ENCODE measurements at regions not wholly inside any gene's neighbourhood (a gene's known extent, or its start where the extent isn't known, plus 50 kb on each side); places are given as distances from the start of the nearest gene placed in this dataset.

DNA sequence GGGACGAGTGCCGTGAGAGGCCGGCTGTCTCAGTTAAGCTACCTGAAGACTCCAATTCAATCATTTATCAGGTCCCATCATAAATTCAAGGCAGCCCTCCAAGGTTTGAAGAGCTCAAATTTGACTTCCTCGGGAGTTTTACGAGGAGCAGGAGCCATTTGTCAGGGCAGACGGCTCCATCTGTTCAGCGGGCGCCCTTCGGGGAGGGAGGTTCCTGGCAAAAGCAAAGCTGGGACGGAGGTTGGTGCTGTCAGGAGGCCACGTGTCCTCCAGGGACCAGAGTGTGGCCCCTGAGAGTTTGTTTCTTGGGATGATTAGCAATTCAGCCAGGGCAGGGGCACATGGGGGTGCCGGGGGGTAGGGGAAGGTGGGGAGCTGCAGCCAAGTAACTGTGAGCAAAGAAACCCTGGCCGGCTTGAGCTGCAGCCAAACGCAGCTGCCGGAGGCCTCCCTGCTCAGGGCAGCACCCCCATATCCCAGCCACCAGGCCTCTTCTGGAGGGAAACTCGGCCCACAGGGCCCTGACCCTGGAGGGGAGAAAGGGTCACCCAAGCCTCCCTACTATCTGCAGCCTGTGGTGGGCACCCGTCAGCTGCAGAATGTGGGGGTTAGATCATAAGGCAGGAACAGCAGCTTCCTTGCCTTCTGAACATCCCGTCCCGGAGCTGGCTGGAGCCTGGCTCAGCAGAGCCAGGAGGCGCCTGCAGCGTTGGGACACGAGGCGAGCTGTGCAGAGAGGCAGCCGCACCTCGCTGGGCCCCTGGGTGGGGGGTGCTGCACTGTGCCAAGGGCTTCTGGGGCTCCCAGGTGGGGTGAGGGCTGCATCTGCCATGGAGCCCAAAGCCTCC lies 63.6 kb upstream of the GATA5 start:
- H3K4me1 ChIP-seq (ENCODE audit: insufficient read depth, low read length), result peaks cover 30% of the 10 kb centered on the region
- ChIA-PET CTCF (ENCODE audit: low intra/inter-chr PET ratio, low total read pairs) (no interaction called here), POLR2A (no interaction called here)
- DNase-seq (ENCODE audit: low spot score) (no peak), ATAC-seq (no peak), FAIRE-seq (no peak)
- 41% methylated on average over 21 of the region's 25 CpGs for WGBS (ENCODE audit: low lambda C conversion rate)
- H3K9ac ChIP-seq (ENCODE audit: insufficient read depth, low read depth, low read length), result no peak overlapping the region
- no peaks in the 10 kb centered on the region for H3K36me3 ChIP-seq (replicated peaks in 1 of 2; ENCODE audit: control insufficient read depth in 1 of 2, insufficient read depth in 2 of 2, low read length in 2 of 2)
- no peak overlapping the region for H3K27ac ChIP-seq (ENCODE audit: extremely low read length, insufficient read depth, low read length)
- H3K27me3 ChIP-seq (ENCODE audit: control insufficient read depth in 1 of 2, insufficient read depth in 2 of 2, low read length in 2 of 2), result peaks cover 25 to 75% of the 10 kb centered on the region in 2 experiments
- intact Hi-C loops (cut with micrococcal nuclease; ENCODE audit: unreplicated experiment), result no loop called here
- no peak overlapping the region for H3K4me2 ChIP-seq (ENCODE audit: low read depth, low read length)
- in situ Hi-C loops (cut with HindIII; ENCODE audit: extremely low pct_ligation_motif_present, low pct_unique_long_range_greater_than_20kb), result no loop called here
- no peaks in the 10 kb centered on the region for H3K79me2 ChIP-seq (ENCODE audit: insufficient read depth, low read length)
- H2AFZ ChIP-seq (ENCODE audit: low read length), result no peak overlapping the region
- H4K20me1 ChIP-seq (ENCODE audit: insufficient read depth, low read length), result no peaks in the 10 kb centered on the region
- no peak overlapping the region for H3K4me3 ChIP-seq (replicated peaks in 1 of 3; ENCODE audit: insufficient read depth in 1 of 3, low read depth in 2 of 3, low read length in 3 of 3)
- BruUV-seq (replicated peaks), result no TSS peak
- H3K9me3 ChIP-seq (ENCODE audit: low read length), result peaks cover 2% of the 10 kb centered on the region
- TF ChIP-seq ZNF773 (CRISPR knock-in tag; IDR thresholded peaks at IDR 0.05; ENCODE audit: borderline replicate concordance), result no peak
- TF ChIP-seq ASH2L (IDR thresholded peaks at IDR 0.05; ENCODE audit: insufficient read length, low read depth, low read length), result no peak
- no peak for TF ChIP-seq SRSF1 (optimal IDR thresholded peaks at IDR 0.05; ENCODE audit: low read depth, low read length)
- no peak for TF ChIP-seq KLF15 (CRISPR knock-in tag; IDR thresholded peaks at IDR 0.05; ENCODE audit: borderline replicate concordance)
- TF ChIP-seq ZSCAN22 (CRISPR knock-in tag; IDR thresholded peaks at IDR 0.05), result no peak
- no peak for TF ChIP-seq EEA1 (CRISPR knock-in tag; IDR thresholded peaks at IDR 0.05; ENCODE audit: borderline replicate concordance)
- TF ChIP-seq, protein P1, sequence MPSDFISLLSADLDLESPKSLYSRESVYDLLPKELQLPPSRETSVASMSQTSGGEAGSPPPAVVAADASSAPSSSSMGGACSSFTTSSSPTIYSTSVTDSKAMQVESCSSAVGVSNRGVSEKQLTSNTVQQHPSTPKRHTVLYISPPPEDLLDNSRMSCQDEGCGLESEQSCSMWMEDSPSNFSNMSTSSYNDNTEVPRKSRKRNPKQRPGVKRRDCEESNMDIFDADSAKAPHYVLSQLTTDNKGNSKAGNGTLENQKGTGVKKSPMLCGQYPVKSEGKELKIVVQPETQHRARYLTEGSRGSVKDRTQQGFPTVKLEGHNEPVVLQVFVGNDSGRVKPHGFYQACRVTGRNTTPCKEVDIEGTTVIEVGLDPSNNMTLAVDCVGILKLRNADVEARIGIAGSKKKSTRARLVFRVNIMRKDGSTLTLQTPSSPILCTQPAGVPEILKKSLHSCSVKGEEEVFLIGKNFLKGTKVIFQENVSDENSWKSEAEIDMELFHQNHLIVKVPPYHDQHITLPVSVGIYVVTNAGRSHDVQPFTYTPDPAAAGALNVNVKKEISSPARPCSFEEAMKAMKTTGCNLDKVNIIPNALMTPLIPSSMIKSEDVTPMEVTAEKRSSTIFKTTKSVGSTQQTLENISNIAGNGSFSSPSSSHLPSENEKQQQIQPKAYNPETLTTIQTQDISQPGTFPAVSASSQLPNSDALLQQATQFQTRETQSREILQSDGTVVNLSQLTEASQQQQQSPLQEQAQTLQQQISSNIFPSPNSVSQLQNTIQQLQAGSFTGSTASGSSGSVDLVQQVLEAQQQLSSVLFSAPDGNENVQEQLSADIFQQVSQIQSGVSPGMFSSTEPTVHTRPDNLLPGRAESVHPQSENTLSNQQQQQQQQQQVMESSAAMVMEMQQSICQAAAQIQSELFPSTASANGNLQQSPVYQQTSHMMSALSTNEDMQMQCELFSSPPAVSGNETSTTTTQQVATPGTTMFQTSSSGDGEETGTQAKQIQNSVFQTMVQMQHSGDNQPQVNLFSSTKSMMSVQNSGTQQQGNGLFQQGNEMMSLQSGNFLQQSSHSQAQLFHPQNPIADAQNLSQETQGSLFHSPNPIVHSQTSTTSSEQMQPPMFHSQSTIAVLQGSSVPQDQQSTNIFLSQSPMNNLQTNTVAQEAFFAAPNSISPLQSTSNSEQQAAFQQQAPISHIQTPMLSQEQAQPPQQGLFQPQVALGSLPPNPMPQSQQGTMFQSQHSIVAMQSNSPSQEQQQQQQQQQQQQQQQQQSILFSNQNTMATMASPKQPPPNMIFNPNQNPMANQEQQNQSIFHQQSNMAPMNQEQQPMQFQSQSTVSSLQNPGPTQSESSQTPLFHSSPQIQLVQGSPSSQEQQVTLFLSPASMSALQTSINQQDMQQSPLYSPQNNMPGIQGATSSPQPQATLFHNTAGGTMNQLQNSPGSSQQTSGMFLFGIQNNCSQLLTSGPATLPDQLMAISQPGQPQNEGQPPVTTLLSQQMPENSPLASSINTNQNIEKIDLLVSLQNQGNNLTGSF (CRISPR knock-in tag; IDR thresholded peaks at IDR 0.05), result no peak
- TF ChIP-seq, protein P2, sequence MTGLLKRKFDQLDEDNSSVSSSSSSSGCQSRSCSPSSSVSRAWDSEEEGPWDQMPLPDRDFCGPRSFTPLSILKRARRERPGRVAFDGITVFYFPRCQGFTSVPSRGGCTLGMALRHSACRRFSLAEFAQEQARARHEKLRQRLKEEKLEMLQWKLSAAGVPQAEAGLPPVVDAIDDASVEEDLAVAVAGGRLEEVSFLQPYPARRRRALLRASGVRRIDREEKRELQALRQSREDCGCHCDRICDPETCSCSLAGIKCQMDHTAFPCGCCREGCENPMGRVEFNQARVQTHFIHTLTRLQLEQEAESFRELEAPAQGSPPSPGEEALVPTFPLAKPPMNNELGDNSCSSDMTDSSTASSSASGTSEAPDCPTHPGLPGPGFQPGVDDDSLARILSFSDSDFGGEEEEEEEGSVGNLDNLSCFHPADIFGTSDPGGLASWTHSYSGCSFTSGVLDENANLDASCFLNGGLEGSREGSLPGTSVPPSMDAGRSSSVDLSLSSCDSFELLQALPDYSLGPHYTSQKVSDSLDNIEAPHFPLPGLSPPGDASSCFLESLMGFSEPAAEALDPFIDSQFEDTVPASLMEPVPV (CRISPR knock-in tag; IDR thresholded peaks at IDR 0.05), result no peak
- TF ChIP-seq, protein P3, sequence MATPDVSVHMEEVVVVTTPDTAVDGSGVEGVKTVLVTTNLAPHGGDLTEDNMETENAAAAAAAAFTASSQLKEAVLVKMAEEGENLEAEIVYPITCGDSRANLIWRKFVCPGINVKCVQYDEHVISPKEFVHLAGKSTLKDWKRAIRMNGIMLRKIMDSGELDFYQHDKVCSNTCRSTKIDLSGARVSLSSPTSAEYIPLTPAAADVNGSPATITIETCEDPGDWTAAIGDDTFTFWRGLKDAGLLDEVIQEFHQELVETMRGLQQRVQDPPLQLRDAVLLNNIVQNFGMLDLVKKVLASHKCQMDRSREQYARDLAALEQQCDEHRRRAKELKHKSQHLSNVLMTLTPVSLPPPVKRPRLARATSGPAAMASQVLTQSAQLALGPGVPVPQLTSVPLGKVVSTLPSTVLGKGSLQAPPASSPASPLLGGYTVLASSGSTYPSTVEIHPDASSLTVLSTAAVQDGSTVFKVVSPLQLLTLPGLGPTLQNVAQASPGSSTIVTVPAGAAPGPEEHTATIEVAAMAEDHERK (CRISPR knock-in tag; IDR thresholded peaks at IDR 0.05; ENCODE audit: low read depth), result no peak
- TF ChIP-seq ZNF558 (CRISPR knock-in tag; IDR thresholded peaks at IDR 0.05; ENCODE audit: borderline replicate concordance), result no peak
- TF ChIP-seq TERF1 (CRISPR knock-in tag; IDR thresholded peaks at IDR 0.05), result no peak

All from HepG2 (cell line).